HUES48 (cell line): ENCODE measurements at regions not wholly inside any gene's neighbourhood (a gene's known extent, or its start where the extent isn't known, plus 50 kb on each side); places are given as distances from the start of the nearest gene placed in this dataset.

Experiments
- H3K27ac ChIP-seq: one replicate; pipeline ENCODE4 v1.7.0; 2013; ENCODE audit warnings: low read depth, low read length, inconsistent platforms
- H3K27me3 ChIP-seq: 2 replicates; pipeline ENCODE4 v1.6.1; 2013; ENCODE audit warnings: mild to moderate bottlenecking, low read length; ENCODE audit not compliant: control insufficient read depth, insufficient read depth
- H3K36me3 ChIP-seq: 2 replicates; pipeline ENCODE4 v1.6.1; 2013; ENCODE audit warnings: low read length; ENCODE audit not compliant: control insufficient read depth, insufficient read depth
- H3K4me1 ChIP-seq: 2 replicates; pipeline ENCODE4 v1.6.1; 2013; ENCODE audit warnings: mild to moderate bottlenecking, low read length; ENCODE audit not compliant: control insufficient read depth, insufficient read depth
- H3K4me3 ChIP-seq: 2 replicates; pipeline ENCODE4 v1.5.1; 2013; ENCODE audit warnings: mild to moderate bottlenecking, low read depth, low read length
- H3K9ac ChIP-seq: 2 replicates; pipeline ENCODE4 v1.6.1; 2013; ENCODE audit warnings: mild to moderate bottlenecking, low read depth, low read length, moderate library complexity
- H3K9me3 ChIP-seq: 2 replicates; pipeline ENCODE4 v1.6.1; 2013; ENCODE audit warnings: low read length; ENCODE audit not compliant: control insufficient read depth, insufficient read depth

DNA sequence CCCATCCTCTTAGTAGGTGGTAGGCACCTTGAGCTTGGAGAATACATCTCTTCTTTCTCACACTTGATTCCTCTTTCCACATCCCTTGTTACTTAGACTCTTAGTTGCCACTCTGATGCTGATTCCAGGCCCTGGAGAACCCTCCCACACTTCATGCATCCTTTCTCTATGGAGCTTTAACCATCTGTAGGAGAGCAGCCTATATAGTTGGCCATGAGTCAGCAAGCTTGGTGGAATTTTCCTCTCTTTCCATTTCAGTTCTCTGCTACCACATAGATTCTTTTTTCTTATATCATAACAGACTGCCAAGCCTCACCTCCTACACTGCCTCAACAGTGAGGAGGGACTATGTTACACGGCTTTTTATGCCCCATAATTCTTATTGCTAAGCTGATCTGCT is 851.6 kb upstream of the CDH2 start:
- Histone ChIP-seq H3K36me3 (no peaks in the 10 kb centered on the region), H3K9me3 (no peaks in the 10 kb centered on the region), H3K4me3 (no peak overlapping the region), H3K27ac (no peak overlapping the region), H3K9ac (no peak overlapping the region), H3K27me3 (no peaks in the 10 kb centered on the region), H3K4me1 (no peaks in the 10 kb centered on the region)

DNA sequence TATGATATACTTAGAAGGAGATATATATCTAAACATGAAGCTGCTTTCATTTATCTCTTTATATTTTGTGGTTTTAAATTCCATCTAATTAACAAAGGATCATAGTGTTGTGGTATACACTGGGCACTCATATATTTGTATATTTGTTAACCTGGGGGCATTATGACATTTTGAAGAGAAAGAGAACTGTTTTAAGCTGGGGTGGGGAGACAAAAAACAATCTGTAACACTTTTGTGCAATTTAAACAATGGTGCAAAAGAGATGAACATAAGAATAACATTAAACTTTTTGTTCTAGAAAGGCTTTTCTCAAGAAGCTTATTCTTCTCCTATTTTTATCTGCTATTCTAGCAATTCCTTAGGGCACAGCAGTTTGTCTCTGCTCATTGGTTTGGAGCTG is 842.0 kb upstream of the CDH2 start:
- no peaks in the 10 kb centered on the region for H3K27me3 ChIP-seq
- H3K9ac ChIP-seq: no peak overlapping the region
- H3K4me1 ChIP-seq: no peaks in the 10 kb centered on the region
- no peak overlapping the region for H3K4me3 ChIP-seq
- H3K36me3 ChIP-seq: no peaks in the 10 kb centered on the region
- no peaks in the 10 kb centered on the region for H3K9me3 ChIP-seq
- H3K27ac ChIP-seq: no peak overlapping the region

DNA sequence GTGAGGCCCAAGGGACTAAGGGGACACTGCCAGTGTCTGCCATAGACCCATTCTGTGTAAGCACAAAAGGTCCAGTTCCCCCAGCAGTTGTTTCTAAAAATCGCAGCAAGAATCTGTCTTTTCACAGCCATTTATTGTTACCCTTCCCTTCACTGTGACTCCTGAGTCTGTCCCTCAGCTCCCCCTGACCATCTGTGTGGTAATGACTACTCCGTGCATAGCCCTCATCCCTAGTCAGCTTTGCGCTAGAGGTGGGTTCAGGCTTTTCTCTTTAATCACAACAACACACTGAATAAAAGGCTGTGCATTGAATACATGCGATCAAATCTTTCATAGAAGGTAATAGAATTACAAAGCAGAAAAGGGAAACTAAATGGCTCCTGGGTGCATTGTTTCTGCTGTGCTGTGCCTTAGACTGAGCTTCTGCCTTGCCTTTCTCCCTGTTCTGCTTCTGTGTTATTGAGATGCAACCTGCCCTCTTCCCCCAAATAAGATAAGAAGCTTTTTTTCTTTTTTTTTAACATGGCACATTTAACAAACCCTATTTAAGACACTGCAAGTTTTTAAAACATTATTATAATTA is 836.0 kb upstream of the CDH2 start:
- H3K27me3 ChIP-seq: no peaks in the 10 kb centered on the region
- H3K9me3 ChIP-seq: no peaks in the 10 kb centered on the region
- H3K36me3 ChIP-seq: no peaks in the 10 kb centered on the region
- no peak overlapping the region for H3K4me3 ChIP-seq
- H3K27ac ChIP-seq: no peak overlapping the region
- no peak overlapping the region for H3K9ac ChIP-seq
- H3K4me1 ChIP-seq: peaks cover 23% of the 10 kb centered on the region

DNA sequence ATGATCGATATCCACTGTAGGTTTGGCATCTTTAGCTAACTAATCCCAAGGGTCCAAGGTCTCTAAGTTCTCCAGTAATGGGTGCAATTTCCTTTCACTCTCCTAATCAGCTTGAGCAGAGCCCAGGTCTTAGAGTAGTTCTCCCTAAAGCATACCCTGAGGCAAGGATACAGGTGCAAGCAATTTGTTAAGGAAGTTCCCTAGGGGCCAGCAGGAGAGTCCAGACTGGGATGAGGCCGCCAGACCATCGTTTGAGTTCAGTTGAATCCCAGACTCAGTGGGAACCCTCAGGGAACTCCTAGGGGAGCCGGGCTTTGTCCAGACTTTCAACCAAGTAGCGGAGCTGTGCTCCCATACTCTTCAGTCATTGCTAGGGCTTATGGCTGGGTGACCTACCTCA is 835.4 kb upstream of the CDH2 start:
- H3K27me3 ChIP-seq: no peaks in the 10 kb centered on the region
- no peak overlapping the region for H3K4me3 ChIP-seq
- H3K27ac ChIP-seq: no peak overlapping the region
- no peak overlapping the region for H3K9ac ChIP-seq
- no peaks in the 10 kb centered on the region for H3K36me3 ChIP-seq
- peaks cover 29% of the 10 kb centered on the region for H3K4me1 ChIP-seq
- H3K9me3 ChIP-seq: no peaks in the 10 kb centered on the region

DNA sequence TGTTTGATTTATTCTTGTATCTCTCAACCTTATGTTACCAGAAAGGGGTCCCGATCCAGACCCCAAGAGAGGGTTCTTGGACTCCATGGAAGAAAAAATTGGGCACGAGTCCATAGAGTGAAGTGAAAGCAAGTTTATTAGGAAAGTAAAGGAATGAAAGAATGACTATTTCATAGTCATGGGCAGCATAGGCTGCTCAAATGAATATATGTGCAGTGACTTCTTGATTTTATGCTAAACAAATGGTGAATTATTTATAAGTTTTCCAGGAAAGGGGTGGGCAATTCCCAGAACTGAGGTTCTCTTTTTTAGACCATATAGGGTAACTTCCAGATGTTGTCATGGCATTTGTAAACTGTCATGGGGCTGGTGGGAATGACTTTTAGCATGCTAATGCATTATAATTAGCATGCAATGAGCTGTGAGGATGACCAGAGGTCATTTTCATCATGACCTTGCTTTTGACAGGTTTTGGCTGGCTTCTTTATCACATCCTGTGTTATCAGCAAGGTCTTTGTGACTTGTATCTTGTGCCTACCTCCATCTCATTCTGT is 832.4 kb upstream of the CDH2 start:
- no peaks in the 10 kb centered on the region for H3K27me3 ChIP-seq
- H3K27ac ChIP-seq: peak overlapping the region; percentile 74
- H3K36me3 ChIP-seq: no peaks in the 10 kb centered on the region
- H3K9me3 ChIP-seq: no peaks in the 10 kb centered on the region
- no peak overlapping the region for H3K4me3 ChIP-seq
- H3K9ac ChIP-seq: no peak overlapping the region
- peaks cover 58% of the 10 kb centered on the region for H3K4me1 ChIP-seq

DNA sequence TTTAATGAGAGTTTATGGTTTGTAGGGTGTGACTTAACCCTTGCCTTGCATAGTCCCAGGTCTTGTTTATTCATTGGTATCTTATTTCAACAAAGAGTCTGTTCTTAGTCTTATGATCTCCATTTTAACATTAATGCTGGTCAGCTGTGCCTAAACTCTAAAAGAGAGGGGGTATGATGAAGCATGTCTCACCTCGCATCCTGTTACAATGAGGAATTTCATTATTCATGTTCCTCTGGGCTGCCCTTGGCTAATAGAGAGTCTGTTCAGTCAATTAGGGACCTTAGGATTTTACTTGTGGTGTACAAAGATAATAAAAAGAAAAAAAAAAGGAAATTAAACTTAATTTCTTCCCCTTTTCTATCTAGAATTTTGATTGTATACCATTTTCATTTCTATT is 831.9 kb upstream of the CDH2 start:
- H3K9me3 ChIP-seq: no peaks in the 10 kb centered on the region
- H3K27ac ChIP-seq: peak overlapping the region; percentile 74
- H3K4me3 ChIP-seq: no peak overlapping the region
- no peaks in the 10 kb centered on the region for H3K27me3 ChIP-seq
- peaks cover 63% of the 10 kb centered on the region for H3K4me1 ChIP-seq
- H3K36me3 ChIP-seq: no peaks in the 10 kb centered on the region
- no peak overlapping the region for H3K9ac ChIP-seq

DNA sequence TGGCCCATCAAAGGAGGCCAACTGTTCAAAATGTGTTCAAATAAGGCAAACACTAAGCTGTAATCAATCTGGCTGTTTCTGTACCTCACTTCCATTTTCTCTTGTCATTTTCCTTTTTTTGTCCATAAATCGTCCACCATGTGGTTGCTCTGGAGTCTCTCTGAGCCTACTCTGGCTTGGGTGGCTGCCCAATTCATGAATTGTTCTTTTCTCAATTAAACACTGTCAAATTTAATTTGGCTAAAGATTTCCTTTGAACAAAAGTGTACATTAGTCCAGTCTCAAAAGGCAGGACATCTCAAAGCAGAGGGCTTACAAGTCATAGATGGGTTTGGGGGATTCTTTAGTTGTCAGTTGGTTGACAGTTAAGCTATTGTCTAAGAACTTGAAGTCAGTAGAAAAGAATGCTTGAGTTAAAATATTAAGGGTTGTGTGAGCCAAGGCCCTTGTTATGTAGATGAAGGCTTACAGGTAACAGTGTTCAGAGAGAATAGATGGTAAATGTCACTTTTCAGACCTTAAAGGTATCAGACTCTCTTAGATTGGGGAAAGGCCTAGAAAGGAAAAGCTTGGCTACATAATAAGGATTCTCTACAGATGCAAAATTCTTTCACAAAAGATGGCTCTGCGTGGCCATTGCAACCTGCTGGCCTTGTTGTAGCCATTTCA is 831.2 kb upstream of the CDH2 start:
- H3K9me3 ChIP-seq: no peaks in the 10 kb centered on the region
- peak overlapping the region; percentile 41 for H3K4me3 ChIP-seq
- peak overlapping the region; percentile 74 for H3K27ac ChIP-seq
- peaks cover 63% of the 10 kb centered on the region for H3K4me1 ChIP-seq
- no peaks in the 10 kb centered on the region for H3K27me3 ChIP-seq
- no peaks in the 10 kb centered on the region for H3K36me3 ChIP-seq
- no peak overlapping the region for H3K9ac ChIP-seq

DNA sequence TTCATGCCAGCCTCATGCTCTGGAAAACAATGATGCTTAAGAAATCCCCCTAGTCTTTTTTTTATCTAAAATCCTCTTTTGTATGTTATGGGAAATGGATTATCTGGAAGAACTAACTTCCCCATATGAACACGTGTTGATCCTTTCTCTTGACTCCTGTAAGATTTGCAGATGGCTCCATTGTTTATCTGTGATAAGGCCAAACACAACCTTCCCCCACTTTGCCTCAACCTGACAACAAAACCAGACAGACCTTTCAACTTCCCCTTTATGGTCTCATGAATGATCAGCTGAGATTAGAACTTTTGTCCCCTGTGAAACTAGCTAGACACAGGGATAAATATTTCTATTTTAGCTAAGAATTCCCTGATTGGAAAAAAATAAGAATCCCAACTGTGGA is 828.0 kb upstream of the CDH2 start:
- peaks cover 58% of the 10 kb centered on the region for H3K4me1 ChIP-seq
- H3K9me3 ChIP-seq: no peaks in the 10 kb centered on the region
- H3K27ac ChIP-seq: peak overlapping the region; percentile 60
- H3K4me3 ChIP-seq: no peak overlapping the region
- no peaks in the 10 kb centered on the region for H3K36me3 ChIP-seq
- H3K9ac ChIP-seq: peak overlapping the region; percentile 31; the same call in 1 of the 2 replicates
- H3K27me3 ChIP-seq: no peaks in the 10 kb centered on the region

DNA sequence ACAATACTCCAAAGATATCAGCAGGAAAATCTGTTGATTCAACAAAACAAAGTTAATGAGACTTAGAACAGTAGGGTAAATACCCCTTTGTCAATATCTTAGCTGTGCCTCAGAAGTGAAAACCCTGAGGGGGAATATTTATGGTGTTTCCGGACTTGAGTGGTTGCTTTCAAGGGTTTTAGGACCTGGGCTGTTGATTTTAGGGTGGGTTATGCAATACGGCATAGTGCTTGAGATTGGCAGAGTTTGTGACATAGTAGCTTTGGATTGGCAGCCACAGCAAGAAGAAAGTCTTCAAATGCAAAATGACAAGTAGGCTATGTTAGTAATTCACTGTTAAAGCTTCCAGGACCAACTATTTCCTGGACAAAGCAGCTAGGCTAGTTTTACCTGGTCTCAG is 826.3 kb upstream of the CDH2 start:
- H3K36me3 ChIP-seq: no peaks in the 10 kb centered on the region
- H3K4me1 ChIP-seq: peaks cover 42% of the 10 kb centered on the region
- H3K27ac ChIP-seq: no peak overlapping the region
- H3K27me3 ChIP-seq: no peaks in the 10 kb centered on the region
- no peaks in the 10 kb centered on the region for H3K9me3 ChIP-seq
- no peak overlapping the region for H3K9ac ChIP-seq
- H3K4me3 ChIP-seq: no peak overlapping the region

DNA sequence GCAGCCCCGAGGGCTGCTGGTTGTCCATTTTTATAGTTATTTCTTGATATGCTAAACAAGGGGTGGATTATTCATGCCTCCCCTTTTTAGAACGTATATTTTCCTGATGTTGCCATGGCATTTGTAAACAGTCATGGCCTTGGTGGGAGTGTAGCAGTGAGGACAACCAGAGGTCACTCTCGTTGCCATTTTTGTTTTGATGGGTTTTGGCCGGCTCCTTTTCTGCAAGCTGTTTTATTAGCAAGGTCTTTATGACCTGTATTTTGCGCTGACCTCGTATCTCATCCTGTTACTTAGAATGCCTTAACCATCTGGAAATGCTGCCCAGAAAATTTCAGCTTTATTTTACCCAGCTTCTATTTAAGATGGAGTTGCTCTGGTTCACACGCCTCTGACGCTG is 825.8 kb upstream of the CDH2 start:
- H3K27me3 ChIP-seq: no peaks in the 10 kb centered on the region
- no peak overlapping the region for H3K4me3 ChIP-seq
- H3K9me3 ChIP-seq: no peaks in the 10 kb centered on the region
- no peak overlapping the region for H3K9ac ChIP-seq
- peaks cover 38% of the 10 kb centered on the region for H3K4me1 ChIP-seq
- no peaks in the 10 kb centered on the region for H3K36me3 ChIP-seq
- H3K27ac ChIP-seq: no peak overlapping the region

DNA sequence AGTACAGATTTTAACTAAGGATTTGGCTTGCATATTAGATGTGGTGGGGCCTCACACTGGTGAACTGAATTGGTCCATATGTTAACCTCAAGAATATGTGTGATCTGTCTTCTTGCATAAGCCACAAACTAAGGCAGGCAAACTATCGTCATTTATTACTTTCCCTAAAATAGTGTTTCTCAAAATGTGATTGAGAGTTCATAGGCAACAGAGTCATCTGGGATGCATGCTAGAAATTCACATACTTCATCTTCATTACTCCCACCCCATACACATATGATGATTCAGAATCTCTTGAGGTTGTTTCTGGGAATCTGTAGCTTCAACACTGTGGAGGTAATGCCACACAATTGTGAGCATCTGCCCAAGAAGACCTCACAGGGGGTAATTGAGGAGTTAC is 822.8 kb upstream of the CDH2 start:
- Histone ChIP-seq H3K4me3 (no peak overlapping the region), H3K27me3 (no peaks in the 10 kb centered on the region), H3K9ac (no peak overlapping the region), H3K4me1 (peaks cover 9% of the 10 kb centered on the region), H3K36me3 (no peaks in the 10 kb centered on the region), H3K9me3 (no peaks in the 10 kb centered on the region), H3K27ac (no peak overlapping the region)
